Memory B cell (primary cell): ENCODE measurements at regions not wholly inside any gene's neighbourhood (a gene's known extent, or its start where the extent isn't known, plus 50 kb on each side); places are given as distances from the start of the nearest gene placed in this dataset.
"Not testable (repeated sequence)": the region's sequence is repeated elsewhere in the genome, so short reads cannot be mapped to it uniquely, and the experiment has no call there.

Source experiments
- ATAC-seq: fragments of 150-1000 bp; cut with Tn5 transposase; 2 replicates; pipeline ENCODE4 v1.10.0; 2021; ENCODE audit warnings: low read depth, mild to moderate bottlenecking, moderate library complexity
- DNase-seq, 2 donors: peaks; one replicate each; pipeline ENCODE4 v3.0.0; 2022; ENCODE audit warnings: low spot score in 2 of 2
- H3K27ac Mint-ChIP-seq: one replicate; pipeline ENCODE4 v1.8.0; 2022; ENCODE audit warnings: mild to moderate bottlenecking, moderate library complexity, mixed read lengths
- H3K27me3 Mint-ChIP-seq: one replicate; pipeline ENCODE4 v1.8.0; 2022; ENCODE audit warnings: mixed read lengths
- H3K36me3 Mint-ChIP-seq: one replicate; pipeline ENCODE4 v1.8.0; 2022; ENCODE audit warnings: mild to moderate bottlenecking, mixed read lengths
- H3K4me1 Mint-ChIP-seq: one replicate; pipeline ENCODE4 v1.8.0; 2022; ENCODE audit warnings: mixed read lengths
- H3K4me3 Mint-ChIP-seq: one replicate; pipeline ENCODE4 v1.8.0; 2022; ENCODE audit warnings: mild to moderate bottlenecking, moderate library complexity, mixed read lengths
- H3K9me3 Mint-ChIP-seq: one replicate; pipeline ENCODE4 v1.8.0; 2022; ENCODE audit warnings: mixed read lengths

- peak; percentile 60 for ATAC-seq
- H3K4me3 Mint-ChIP-seq, H3K36me3 Mint-ChIP-seq, H3K27me3 Mint-ChIP-seq, H3K4me1 Mint-ChIP-seq, DNase-seq, H3K9me3 Mint-ChIP-seq: not testable (repeated sequence)
- H3K27ac Mint-ChIP-seq: peak overlapping the region; percentile 3
These were observed 305.3 kb upstream of the CYRIA start for GRCh38 chr2:16970948-16971347.

DNA sequence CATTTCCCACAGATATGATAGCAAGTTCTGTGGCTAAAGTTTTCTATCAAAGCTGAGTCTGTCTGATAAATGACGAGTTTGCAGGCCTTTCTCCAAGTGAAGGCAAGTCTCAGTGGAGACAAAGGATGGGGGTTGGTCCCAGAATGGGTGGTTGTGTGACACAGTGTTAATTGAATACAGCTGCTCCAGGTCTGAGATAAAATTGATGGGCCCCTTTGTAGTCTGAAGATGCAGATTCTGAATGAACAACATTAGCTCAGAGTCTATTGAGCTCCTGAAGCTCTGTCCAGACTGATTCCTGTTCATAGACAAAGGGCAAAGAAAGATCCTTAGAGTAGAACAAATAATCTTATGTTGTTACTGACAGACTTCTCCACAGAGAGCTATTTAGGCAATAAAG lies 296.9 kb upstream of the CYRIA start:
- Mint-ChIP-seq H3K27me3 (no peaks in the 10 kb centered on the region), H3K36me3 (no peaks in the 10 kb centered on the region), H3K9me3 (no peaks in the 10 kb centered on the region), H3K27ac (no peak overlapping the region), H3K4me3 (no peak overlapping the region), H3K4me1 (peaks cover 38% of the 10 kb centered on the region)
- DNase-seq (no peak), ATAC-seq (no peak)

DNA sequence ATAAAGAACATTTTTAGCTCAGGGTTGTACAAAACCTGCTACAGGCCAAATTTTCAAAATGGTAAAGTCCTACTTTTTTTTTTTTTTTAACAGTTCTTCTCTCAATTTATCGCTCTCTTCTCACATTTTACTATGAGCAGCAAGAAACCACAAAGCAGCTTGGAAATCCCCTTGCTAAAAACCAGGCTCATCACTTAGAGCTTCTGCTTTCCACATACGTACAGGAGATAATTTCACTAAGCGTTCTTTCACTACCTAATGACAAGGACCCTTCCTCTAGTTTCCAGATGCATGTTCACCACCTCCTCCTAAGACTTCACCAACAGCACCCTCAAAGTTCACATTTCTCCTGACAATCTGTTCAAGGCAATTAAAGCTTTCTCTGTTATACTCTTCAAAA lies 294.9 kb upstream of the CYRIA start:
- Mint-ChIP-seq H3K9me3 (no peaks in the 10 kb centered on the region), H3K4me1 (peaks cover 43% of the 10 kb centered on the region), H3K27ac (peak overlapping the region; percentile 87), H3K27me3 (no peaks in the 10 kb centered on the region), H3K4me3 (peak overlapping the region; percentile 9), H3K36me3 (peaks cover 2% of the 10 kb centered on the region)
- peak in 1 of 2 donors; percentile 45 for DNase-seq
- ATAC-seq: peak; percentile 95

- Mint-ChIP-seq H3K4me1 (peaks cover 44% of the 10 kb centered on the region), H3K9me3 (no peaks in the 10 kb centered on the region), H3K27me3 (no peaks in the 10 kb centered on the region), H3K4me3 (peak overlapping the region; percentile 67), H3K27ac (peak overlapping the region; percentile 87), H3K36me3 (peaks cover 2% of the 10 kb centered on the region)
- ATAC-seq (peak; percentile 42), DNase-seq (no peak)
These were observed 292.6 kb upstream of the CYRIA start for GRCh38 chr2:16958266-16958665.

DNA sequence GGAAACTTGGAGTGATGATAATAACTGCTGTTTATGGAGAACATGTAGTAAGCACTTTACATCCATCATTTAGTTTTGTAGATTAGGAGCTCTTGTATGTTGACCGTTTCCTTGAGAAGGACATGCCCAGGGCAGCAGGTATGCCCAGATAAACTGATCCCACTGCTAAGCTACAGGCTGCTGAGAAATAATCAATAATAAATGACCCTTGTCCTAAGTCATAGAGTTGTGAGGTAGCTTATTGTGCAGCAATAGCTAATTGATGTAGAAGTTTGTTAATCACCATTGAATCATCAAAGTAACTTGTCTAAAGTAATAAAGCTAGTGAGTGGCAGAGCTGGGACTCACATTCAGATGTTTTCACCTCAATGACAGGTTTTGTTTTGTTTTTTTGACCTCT lies 287.2 kb upstream of the CYRIA start:
- Mint-ChIP-seq H3K4me1 (peaks cover 34% of the 10 kb centered on the region), H3K27ac (peak overlapping the region; percentile 4), H3K27me3 (no peaks in the 10 kb centered on the region), H3K4me3 (no peak overlapping the region), H3K36me3 (peaks cover 2% of the 10 kb centered on the region), H3K9me3 (peaks cover 2% of the 10 kb centered on the region)
- DNase-seq (no peak), ATAC-seq (no peak)

- no peak for DNase-seq
- H3K27me3 Mint-ChIP-seq: no peaks in the 10 kb centered on the region
- peaks cover 2% of the 10 kb centered on the region for H3K9me3 Mint-ChIP-seq
- H3K4me1 Mint-ChIP-seq: peaks cover 36% of the 10 kb centered on the region
- peak overlapping the region; percentile 4 for H3K27ac Mint-ChIP-seq
- peaks cover 1% of the 10 kb centered on the region for H3K36me3 Mint-ChIP-seq
- no peak overlapping the region for H3K4me3 Mint-ChIP-seq
- no peak for ATAC-seq
These were observed 286.7 kb upstream of the CYRIA start for GRCh38 chr2:16952368-16952767.

GRCh38 chr2:16950436-16950835 lies 284.8 kb upstream of the CYRIA start:
- Mint-ChIP-seq H3K9me3 (peaks cover 2% of the 10 kb centered on the region), H3K4me1 (peaks cover 32% of the 10 kb centered on the region), H3K36me3 (no peaks in the 10 kb centered on the region), H3K27ac (peak overlapping the region; percentile 87), H3K4me3 (no peak overlapping the region), H3K27me3 (no peaks in the 10 kb centered on the region)
- ATAC-seq (no peak), DNase-seq (no peak)

- H3K4me1 Mint-ChIP-seq: peaks cover 28% of the 10 kb centered on the region
- no peaks in the 10 kb centered on the region for H3K27me3 Mint-ChIP-seq
- DNase-seq (no peak), ATAC-seq (peak; percentile 78)
- no peak overlapping the region for H3K4me3 Mint-ChIP-seq
- no peaks in the 10 kb centered on the region for H3K36me3 Mint-ChIP-seq
- H3K9me3 Mint-ChIP-seq: peaks cover 2% of the 10 kb centered on the region
- H3K27ac Mint-ChIP-seq: peak overlapping the region; percentile 87
These were observed 283.1 kb upstream of the CYRIA start for GRCh38 chr2:16948710-16949109.

GRCh38 chr2:16948053-16948452 lies 282.4 kb upstream of the CYRIA start:
- H3K4me1 Mint-ChIP-seq: peaks cover 28% of the 10 kb centered on the region
- peak overlapping the region; percentile 15 for H3K4me3 Mint-ChIP-seq
- ATAC-seq: peak; percentile 65
- H3K27ac Mint-ChIP-seq: peak overlapping the region; percentile 87
- H3K9me3 Mint-ChIP-seq: peaks cover 2% of the 10 kb centered on the region
- no peaks in the 10 kb centered on the region for H3K27me3 Mint-ChIP-seq
- no peaks in the 10 kb centered on the region for H3K36me3 Mint-ChIP-seq
- no peak for DNase-seq

- no peak overlapping the region for H3K4me3 Mint-ChIP-seq
- H3K4me1 Mint-ChIP-seq: peaks cover 14% of the 10 kb centered on the region
- ATAC-seq (no peak), DNase-seq (no peak)
- H3K27me3 Mint-ChIP-seq: no peaks in the 10 kb centered on the region
- peaks cover 6% of the 10 kb centered on the region for H3K9me3 Mint-ChIP-seq
- peaks cover 6% of the 10 kb centered on the region for H3K36me3 Mint-ChIP-seq
- no peak overlapping the region for H3K27ac Mint-ChIP-seq
These were observed 277.8 kb upstream of the CYRIA start for GRCh38 chr2:16943279-16943958.

- Mint-ChIP-seq H3K9me3 (peaks cover 8% of the 10 kb centered on the region), H3K36me3 (peaks cover 6% of the 10 kb centered on the region), H3K27ac (no peak overlapping the region), H3K4me3 (no peak overlapping the region), H3K4me1 (peaks cover 5% of the 10 kb centered on the region), H3K27me3 (no peaks in the 10 kb centered on the region)
- ATAC-seq (no peak), DNase-seq (no peak)
These were observed 274.6 kb upstream of the CYRIA start for GRCh38 chr2:16940214-16940613.

GRCh38 chr2:16939771-16940170 lies 274.1 kb upstream of the CYRIA start:
- no peaks in the 10 kb centered on the region for H3K27me3 Mint-ChIP-seq
- peaks cover 6% of the 10 kb centered on the region for H3K36me3 Mint-ChIP-seq

DNA sequence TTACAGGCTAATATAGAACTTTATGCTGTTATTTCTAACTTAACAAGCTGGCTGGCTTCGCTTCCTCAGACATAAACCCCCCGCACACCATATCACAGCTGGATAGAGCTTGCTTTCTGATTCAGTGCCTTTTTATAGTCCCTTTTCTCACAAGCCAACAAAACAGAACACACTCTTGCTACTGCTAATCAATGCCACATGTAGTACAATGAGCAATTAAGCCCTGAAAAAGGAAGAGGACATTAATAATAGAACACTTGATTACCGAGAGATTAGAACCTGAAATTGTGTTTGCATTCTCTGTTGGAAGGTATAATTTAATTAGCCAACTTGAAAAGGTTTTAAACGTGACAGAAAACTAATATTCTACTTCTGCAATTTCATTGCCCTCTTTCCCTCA lies 267.7 kb upstream of the CYRIA start:
- DNase-seq (no peak), ATAC-seq (no peak)
- Mint-ChIP-seq H3K4me1 (no peaks in the 10 kb centered on the region), H3K4me3 (no peak overlapping the region), H3K27me3 (peaks cover 1% of the 10 kb centered on the region), H3K36me3 (no peaks in the 10 kb centered on the region), H3K27ac (no peak overlapping the region), H3K9me3 (peaks cover 2% of the 10 kb centered on the region)

More at GRCh38 chr2:16939771-16940170, 274.1 kb upstream of the CYRIA start:
- Mint-ChIP-seq H3K4me3 (no peak overlapping the region), H3K9me3 (peaks cover 8% of the 10 kb centered on the region), H3K4me1 (peaks cover 5% of the 10 kb centered on the region), H3K27ac (no peak overlapping the region)
- ATAC-seq: no peak
- no peak for DNase-seq

DNA sequence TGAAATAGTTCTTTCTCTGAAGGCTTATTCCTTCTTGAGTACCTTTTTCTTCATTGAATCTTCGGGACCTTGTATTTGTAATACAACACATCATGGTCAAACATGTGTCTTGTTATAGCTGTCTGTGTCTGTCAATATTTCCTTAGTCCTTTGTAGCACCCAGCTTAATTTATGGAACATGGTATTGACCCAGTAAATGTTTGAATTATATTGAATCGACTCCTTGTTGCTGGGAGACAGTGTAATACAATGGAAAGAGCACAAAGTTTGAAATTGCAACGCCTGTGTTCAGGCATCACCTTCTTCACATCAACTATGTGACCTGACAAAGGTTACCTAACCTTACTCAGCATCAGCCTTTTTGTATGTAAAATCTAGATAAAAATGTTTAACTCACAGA lies 267.2 kb upstream of the CYRIA start:
- DNase-seq: no peak
- Mint-ChIP-seq H3K4me3 (no peak overlapping the region), H3K4me1 (no peaks in the 10 kb centered on the region), H3K27ac (no peak overlapping the region), H3K36me3 (no peaks in the 10 kb centered on the region), H3K9me3 (peaks cover 2% of the 10 kb centered on the region), H3K27me3 (peaks cover 1% of the 10 kb centered on the region)
- ATAC-seq: no peak

DNA sequence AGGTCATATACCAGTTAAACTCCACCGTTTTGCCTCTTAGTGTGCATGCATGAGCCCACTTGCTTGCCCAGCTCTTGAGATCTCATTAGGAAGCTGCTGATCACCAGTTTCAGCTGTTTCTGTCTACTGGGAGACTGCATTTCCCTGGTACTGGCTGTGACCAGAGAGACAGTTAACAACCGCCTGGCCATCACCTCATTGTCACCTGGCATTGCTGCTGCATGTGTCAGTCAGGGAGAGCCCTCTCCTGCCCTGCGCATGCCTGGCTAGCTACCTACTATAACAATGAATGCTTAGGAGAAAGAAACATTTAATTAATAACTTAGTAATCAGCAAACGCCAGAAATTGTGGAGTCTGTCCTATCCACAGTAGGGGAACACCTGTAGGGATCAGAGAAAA lies 265.8 kb upstream of the CYRIA start:
- peaks cover 1% of the 10 kb centered on the region for H3K27me3 Mint-ChIP-seq
- no peak for ATAC-seq
- H3K4me3 Mint-ChIP-seq: no peak overlapping the region
- no peaks in the 10 kb centered on the region for H3K9me3 Mint-ChIP-seq
- no peaks in the 10 kb centered on the region for H3K4me1 Mint-ChIP-seq
- no peak overlapping the region for H3K27ac Mint-ChIP-seq
- no peaks in the 10 kb centered on the region for H3K36me3 Mint-ChIP-seq
- DNase-seq: no peak
